HG03175 (cell line): ENCODE measurements at regions not wholly inside any gene's neighbourhood (a gene's known extent, or its start where the extent isn't known, plus 50 kb on each side); places are given as distances from the start of the nearest gene placed in this dataset.

ENCODE experiments used
- ATAC-seq: cut with Tn5 transposase; IDR thresholded peaks from one replicate; pipeline ENCODE4 v1.9.1; 2021; ENCODE audit warnings: mild to moderate bottlenecking, moderate library complexity; ENCODE audit not compliant: unreplicated experiment

DNA sequence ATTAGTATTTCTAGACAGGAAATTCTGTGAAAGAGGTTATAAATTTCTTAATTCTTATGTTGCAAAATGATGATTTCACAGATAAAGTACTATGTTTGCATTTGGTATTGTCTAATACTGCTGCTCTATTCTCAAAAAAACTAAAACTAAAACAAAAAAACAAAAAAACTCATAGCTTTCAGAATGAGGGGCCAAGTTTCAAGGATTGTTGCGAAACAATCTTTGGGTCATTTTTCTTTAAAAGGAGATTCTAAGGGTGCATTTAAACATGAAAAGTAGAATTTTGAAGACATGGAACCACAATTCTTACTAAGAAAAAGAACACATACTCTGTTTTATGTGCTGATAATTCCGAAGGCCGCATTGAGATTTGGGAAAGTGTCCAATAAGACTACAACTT is 645.1 kb downstream of the ADGRL2 start:
- no peak for ATAC-seq

DNA sequence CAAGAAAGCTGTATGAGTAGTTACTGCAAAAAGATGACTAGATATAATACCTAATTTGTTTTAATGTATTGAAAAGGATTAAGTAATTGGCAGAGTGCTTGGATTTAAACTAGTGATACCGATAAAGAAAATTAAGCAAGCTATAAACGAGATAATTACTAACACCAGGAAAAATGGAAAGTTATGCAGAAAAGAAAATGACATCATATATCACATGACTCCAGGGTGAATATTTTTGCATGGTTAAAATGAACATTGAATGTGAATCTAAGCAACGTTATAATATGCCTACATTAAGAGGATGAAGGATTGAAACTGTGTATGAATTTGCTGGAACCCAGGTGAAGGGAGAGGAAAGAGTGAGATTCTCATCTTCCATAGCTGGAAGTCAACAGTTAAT is 644.4 kb downstream of the ADGRL2 start:
- no peak for ATAC-seq

DNA sequence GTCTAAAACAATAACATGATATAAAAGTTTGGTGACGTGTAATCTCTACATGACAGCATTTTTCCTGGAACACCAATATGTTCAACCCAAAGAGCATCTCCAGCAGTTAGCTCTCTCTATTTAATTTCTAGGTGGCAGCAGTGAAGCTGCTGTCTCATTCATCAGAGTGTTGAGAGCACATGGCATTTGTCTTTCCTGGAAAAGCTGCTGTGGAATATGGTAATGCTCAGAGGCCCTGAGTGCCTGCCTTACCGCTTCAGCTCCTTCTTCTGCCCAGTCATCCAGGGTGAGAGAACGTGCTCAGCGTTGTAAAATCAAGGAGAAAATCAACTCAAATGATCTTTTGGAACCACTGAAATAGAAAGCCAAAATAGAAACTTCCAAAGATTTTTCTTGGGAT is 640.7 kb downstream of the ADGRL2 start:
- no peak for ATAC-seq

DNA sequence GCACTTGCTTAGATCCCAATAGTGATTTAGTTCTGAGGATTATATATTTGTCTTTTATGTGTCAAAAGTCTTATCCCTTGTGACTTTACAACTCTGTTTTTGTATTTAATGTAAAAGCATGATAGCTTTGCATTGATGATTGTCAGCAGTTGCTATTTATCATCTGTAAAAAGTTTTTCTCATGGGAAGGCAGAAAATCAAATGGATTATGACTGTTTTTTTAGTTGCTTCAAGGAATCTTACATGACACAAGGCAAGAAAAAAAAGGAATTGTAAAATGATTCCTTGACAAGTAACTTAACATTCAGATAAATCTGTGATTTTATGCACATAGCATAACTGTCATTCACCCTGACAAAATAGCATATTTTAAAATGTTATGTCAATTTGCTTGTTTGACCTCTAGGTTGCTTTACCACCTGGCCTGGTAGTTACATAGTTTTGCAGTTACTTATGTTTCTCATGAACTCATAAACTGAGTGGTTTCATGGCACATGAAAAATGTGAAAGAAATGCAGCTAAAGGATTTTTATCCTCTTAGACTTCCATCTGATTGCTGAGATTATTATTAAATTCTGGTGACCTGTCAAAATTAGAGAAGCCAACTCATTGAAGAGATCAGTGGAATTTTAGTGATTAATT is 622.6 kb downstream of the ADGRL2 start:
- ATAC-seq = no peak

DNA sequence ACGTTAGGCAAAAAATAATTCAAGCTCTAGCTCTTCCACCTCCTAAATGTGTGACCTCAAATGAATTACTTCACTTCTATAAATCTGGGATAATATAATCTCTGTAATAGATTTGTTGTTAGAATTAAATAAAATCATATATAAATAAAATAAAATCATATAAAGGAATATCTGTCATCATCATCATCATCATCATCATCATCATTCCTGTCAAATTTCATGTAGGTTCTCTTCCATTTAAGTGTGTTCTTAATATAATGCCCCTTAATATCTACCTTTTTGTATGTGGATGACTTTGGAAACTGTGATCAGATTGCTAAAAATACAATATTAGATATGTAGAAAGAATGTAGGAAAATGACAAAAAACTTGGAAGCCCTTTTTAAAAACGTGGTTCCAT is 621.0 kb downstream of the ADGRL2 start:
- ATAC-seq = no peak

DNA sequence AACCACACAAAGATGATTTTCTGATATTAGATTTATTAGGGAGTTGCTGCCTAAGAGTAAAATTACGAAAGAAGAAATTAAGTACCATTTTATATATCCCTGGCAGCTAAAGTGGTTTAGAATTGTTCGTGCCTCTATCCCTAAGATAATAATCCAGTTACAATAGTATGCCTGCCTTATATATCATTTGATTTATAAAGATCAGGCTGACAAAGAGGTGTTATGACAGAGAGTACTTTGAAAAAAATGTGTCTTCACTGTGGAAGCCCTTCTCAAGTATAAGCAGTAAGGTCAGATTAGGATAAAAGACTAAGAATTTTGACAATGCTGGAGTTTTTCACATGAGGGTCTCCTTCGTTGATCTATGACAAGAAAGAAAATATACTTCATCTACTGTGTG is 619.9 kb downstream of the ADGRL2 start:
- no peak for ATAC-seq

DNA sequence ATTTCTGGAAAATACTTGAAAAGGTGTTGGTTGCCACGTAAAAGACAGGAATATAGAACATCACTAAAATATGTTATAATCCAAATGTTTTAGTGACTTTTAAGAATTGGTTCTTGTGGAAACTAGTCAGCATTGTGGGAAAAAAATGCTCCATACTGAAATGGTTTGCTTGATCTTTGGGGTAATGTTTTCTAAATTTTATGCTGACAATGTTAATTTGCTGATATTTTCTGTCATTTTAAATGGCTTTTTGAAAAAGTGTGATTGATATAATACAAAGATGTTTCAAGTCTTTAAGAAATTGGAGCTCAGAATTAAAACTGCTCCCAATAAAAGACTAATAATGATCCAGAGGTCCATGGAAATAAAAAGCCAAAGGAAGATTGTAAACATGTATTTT is 610.9 kb downstream of the ADGRL2 start:
- ATAC-seq = no peak

DNA sequence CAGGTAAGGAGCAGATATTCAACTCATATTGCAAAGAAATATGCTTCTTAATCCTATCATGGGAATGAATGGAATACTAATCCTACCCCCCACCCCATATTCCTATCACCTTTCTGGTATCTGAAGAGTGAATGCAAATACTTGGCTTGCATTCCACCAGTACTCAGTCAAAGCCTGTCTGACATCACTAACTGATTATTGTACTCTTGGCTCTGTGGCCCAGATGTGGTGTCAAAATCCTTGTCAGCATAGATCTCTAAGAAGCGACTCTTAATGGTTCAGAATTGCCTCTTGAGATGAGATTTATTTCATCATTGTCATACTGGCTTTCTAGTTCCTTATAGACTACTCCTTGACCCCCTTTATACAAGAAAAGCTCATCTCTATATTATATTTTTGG is 604.6 kb downstream of the ADGRL2 start:
- no peak for ATAC-seq

DNA sequence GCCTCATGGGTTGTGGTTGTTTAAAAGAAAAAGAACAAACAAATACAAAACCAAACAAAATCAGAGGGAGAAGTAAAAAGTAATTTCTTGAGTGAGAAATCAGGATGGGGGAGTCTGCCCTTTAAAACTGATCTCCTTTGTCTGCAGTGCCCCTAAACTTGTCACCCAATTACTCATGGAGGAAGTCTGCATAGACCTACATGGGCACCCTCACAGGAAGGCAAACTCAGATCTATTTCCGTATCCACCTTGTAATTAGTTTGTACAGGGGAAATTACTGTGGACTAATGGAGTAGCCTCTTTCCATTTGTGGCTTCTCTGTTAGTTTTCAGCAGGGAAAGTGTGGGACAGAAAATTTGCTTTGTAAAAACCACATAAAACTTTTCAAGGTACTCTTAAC is 600.4 kb downstream of the ADGRL2 start:
- ATAC-seq = no peak

DNA sequence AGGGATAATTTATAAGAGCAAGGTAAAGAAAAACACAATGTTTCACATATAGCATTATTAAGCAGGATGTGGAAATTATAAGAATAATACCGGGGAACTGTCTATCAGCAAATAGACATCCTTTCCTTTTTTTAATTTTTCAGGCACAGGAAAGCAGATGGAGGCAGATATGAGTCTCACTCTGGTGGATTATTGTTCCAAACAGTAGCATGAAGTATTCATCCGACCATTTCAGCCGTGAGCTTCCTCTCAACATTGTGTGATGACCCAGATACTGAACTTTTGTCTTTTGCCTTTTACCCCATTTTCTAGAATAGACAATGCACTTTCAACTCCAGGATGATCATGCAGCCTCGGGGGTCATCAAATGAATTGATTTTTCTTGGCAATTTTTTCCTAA is 599.8 kb downstream of the ADGRL2 start:
- no peak for ATAC-seq

DNA sequence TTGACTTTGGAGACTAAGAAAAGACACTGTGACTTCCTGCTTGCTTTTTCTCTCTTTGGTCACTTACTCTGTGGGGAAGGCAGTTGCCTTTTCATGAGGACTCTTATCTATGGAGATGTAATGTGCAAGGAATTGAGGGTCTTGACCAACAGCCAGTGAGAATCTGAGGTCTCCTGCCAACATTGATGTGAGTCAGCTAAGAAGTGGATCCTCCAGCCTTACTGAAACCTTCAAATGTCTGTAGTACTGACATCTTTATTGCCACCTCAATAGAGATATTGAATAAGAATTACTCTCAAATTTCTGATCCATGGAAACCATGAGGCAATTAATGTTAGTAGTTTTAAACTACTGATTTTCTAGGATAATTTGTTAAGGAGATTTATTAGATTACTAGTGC is 598.4 kb downstream of the ADGRL2 start:
- no peak for ATAC-seq

DNA sequence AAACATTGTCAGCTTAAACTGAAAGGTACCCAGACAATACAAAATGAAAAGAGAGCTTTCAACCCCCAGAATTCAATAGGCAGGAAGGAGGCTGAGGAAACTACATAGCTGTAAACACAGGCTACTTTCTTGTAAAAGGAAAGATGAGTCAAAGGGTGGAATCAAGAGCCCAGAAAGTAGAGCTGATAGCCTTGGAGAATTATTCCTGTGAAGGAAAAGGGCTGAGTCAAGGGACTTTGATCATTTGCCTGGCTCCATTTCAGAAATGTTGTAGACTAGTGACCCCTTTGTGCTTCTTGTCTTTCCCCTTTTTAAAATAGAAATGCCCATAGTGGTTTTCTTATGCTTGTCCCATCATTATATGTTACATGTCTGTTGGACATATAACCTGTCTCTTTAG is 597.6 kb downstream of the ADGRL2 start:
- no peak for ATAC-seq

DNA sequence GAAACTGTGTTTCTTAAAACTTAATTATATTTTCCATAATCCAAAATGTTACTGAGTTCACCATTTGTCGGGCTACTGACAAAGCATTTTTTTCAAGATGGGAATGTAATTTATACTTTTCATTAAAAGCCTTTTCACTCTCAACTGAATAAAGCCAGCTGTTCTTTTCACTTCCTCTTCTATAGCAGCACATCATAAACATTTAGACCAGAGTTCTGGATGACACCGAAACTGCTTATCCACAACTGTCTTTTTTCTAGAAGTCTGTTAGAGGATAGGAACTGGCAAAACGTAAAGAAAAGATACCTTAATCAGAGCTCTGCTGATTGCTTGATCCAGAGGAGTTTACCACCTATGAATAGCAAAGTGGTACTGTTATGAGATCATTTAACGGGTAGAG is 594.7 kb downstream of the ADGRL2 start:
- no peak for ATAC-seq

DNA sequence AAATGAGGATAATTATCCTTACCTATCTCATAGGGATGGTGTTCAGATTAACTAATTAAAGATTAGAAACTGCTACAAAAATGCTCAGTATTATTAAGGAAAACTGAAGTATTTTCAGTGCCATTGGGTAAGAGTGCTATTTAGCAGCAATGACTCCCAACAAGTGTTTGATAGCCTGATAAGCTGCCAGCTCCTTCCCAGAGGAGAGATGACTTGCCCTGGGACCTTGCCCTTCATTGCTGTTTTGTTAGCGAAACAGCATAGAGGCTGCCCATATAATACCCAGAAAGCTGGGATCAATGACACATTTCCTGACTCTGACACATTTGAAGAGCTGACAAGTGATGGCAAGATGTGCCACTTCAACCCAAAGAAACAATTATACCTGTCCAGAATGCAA is 592.2 kb downstream of the ADGRL2 start:
- ATAC-seq = no peak

DNA sequence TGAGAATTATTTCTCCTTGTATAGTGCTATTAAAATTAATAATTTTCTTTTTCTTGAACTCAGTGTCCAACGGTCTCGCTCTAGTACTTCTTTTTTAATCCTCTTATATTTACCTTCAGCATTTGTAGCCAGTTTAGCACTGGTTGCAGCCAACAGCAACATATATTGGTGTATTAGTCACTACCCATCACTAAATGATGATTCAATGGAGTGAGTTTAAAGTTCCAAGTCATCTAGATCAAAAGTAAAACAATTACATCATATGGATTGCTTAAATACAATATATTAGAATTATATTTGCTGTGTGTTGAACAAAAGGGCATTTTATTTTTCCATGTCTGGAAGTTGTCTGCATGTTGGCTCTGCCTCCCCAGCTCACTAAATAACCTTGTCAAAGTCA is 591.8 kb downstream of the ADGRL2 start:
- no peak for ATAC-seq

DNA sequence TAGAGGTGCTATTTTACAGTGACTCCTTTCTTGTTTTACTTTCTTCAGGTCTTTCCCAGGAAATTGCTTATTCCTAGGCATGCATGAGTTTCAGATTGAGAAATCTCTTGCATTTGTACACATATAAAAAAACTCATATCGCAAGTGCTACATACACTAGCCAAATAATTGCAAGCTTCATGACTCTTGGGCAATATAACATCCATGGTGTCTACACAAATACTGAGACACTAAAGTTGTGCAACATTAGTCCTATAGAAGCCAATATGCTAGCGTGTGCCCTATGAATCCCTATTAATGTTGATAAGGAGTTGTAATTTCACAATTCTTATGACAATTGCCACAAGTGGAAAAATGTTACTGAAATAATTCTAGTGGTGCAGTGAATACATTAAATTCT is 591.0 kb downstream of the ADGRL2 start:
- no peak for ATAC-seq

DNA sequence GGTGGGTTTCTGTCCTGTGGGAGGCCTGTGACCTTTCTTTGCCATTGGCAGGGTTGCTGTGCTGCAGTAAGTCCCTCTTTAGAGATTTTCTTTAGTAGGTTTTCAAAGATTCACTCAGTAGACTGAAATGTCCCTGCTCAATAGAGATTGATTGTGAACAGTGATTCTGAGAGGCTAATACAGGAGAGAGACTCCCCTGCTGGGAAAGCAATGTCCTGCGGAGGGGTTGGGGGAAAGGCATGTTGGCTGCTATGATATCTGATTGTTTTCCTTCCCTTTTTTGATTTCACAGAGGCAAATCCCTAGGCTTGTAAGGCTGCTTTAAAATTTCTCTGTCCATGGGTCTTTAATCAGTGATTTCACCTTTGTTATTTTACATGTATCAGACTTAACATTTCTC is 589.9 kb downstream of the ADGRL2 start:
- ATAC-seq = no peak

DNA sequence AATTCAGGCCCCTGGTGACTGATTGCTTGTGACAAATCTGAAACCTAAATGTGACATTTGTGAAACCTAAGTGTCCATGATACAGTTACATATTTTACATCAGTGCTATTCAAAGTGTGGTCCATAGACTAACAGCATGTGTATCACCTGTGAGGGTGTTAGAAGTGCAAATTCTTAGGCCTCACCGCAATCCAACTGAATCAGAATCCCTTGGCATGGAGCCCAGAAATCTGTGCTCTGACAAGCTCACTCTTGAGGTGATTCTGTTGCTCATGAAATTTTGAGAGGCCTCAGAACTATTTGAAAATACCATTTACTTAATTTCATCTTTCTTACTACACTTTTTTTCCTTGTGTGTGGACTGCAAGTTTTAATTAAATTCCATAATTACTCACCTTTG is 587.9 kb downstream of the ADGRL2 start:
- no peak for ATAC-seq

DNA sequence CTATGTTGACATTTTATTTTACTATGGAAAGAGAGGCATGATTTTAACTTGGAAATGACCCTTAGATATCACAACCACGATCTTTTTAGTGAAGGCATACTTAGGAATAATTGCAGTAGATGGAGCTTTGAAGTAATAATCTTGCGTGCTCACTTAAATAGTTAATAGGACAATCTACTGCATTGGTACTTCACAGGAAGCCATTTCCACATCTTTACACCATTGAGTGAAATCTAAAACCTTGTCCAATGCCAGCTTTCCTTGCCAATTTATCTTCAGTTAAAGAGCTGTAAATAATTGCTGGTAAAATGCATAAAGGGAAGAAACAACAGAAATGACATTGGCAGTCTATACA is 586.3 kb downstream of the ADGRL2 start:
- ATAC-seq = no peak

DNA sequence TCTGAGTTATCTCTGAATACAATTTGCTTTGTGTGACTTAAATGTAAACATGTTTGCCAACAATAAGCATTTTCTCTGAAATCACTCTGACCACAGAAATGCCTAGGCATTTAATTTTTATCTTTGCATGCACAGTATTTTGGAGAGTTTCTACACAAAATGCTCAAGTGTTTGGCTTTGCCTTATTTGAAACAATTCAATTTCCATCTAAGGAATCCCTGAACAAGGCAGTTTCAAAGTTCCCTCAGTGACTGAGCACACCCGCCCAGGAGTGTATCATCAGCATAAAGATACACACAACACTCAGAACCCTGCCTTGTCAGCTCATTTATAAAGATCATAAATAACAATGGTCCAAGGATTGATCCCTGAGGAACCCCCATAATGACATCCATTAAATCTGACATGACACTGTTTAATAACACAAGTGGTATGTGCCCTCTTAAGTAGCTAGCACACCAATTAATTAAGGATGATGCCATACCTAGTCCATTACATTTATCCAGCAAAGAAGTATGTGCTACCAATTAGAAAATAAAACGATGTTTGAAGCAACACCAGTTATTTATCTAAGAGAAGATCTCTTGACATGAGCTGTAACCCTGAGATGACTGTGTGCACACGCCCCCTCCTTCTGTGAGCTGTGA is 585.8 kb downstream of the ADGRL2 start:
- ATAC-seq = no peak

DNA sequence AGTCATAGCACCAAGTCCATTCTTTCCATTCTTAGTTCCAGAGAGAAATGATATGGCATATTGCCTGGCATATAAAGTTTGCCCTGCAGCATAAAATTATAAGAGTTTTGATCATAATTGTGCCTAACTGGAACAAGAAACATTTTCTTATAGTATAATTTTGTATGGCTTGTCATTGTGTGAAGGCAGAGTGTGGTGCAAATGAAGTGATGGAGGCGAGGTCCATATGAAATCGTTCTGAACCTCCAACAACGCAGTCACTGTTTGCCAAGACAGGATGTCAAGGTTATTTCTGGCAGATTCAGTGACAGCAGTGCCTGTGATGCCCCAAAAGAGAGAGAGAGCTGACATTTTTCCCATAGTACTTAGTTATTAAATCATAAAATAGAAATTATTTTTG is 584.0 kb downstream of the ADGRL2 start:
- ATAC-seq = no peak

DNA sequence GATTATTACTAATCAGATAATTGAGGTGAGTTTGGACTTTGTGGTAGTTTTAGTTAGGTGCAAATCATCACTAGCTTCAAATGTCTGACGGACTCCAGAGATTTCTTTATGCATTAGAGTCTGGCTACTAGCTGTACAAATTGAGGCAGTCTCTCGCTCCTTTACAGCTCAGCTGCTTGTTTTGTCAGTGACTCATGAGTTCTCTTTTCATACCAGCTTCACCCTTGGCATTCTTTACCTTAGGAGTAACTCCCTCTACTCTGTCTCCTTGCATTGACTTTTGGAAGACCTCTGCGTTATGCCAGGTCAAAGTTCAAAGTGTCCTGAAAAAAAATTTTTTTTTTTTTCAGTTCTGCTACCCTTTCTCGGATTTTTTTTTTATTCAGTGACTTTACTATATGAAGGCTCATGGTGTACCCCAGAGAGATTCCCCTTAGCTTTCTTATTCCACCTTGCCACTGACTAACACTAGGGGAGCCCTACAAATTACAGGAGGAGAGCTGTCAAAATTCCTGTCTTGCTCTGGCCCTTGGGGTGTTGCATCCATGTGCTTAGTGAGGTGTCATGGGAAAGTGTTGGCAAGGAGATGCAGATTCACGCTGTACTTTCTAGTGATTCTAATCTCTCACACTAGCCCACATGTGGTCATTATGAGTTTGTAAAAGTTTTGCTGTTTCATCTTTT is 576.6 kb downstream of the ADGRL2 start:
- no peak for ATAC-seq

DNA sequence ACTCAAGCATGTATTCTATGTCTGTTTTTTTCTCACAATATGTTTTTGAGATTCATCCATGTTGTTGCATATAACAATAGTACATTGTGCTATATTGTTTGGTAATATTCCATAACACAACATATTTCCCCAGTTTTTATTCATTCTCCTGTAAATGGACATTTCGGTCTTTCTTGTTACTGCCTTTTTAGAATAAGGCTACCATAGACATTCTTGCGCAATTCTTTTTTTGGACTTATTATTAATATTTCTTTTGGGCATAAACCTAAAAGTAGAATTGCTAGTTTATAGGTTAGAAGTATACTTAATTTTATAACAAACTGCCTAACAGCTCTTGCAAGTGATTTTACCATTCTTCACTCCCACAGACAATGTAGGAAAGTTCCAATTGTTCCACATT is 573.0 kb downstream of the ADGRL2 start:
- ATAC-seq = no peak
